ENCODE measurements at regions not wholly inside any gene's neighbourhood (a gene's known extent, or its start where the extent isn't known, plus 50 kb on each side); places are given as distances from the start of the nearest gene placed in this dataset.

- H3K27me3 ChIP-seq (ENCODE audit: control insufficient read depth, insufficient read depth, low read length), result no peaks in the 10 kb centered on the region
- no peaks in the 10 kb centered on the region for H3K79me2 ChIP-seq (ENCODE audit: control insufficient read depth, insufficient read depth, low read length)
- H2AFZ ChIP-seq (ENCODE audit: low read length), result no peak overlapping the region
- H3K27ac ChIP-seq (ENCODE audit: insufficient read depth, low read length), result no peak overlapping the region
- no peaks in the 10 kb centered on the region for H4K20me1 ChIP-seq (ENCODE audit: control insufficient read depth, extremely low read depth, insufficient read depth, low read length)
- no peak overlapping the region for H3K4me2 ChIP-seq (ENCODE audit: extremely low read depth, insufficient read depth, low read length)
- peaks cover 3% of the 10 kb centered on the region for H3K4me1 ChIP-seq (ENCODE audit: control insufficient read depth, extremely low read depth, insufficient read depth, low read length)
- H3K36me3 ChIP-seq (ENCODE audit: control insufficient read depth, insufficient read depth, low read length), result no peaks in the 10 kb centered on the region
- H3K9ac ChIP-seq (ENCODE audit: insufficient read depth, low read length), result no peak overlapping the region
- peak in 1 of 2 donors; percentile 96 for DNase-seq (ENCODE audit: low read depth in 2 of 2)
- no peak overlapping the region for H3K4me3 ChIP-seq (replicated peaks in 1 of 4; ENCODE audit: control extremely low read depth in 1 of 4, insufficient read depth in 1 of 4, low read depth in 3 of 4, low read length in 4 of 4)
- TF ChIP-seq CTCF (conservative IDR thresholded peaks at IDR 0.05 in 1 of 2, IDR thresholded peaks at IDR 0.05 in 1 of 2; ENCODE audit: low read depth in 1 of 2, low read length in 2 of 2) (no peak), EZH2 (IDR thresholded peaks at IDR 0.05; ENCODE audit: low read length, missing control alignments) (no peak)
- H3K9me3 ChIP-seq (ENCODE audit: control insufficient read depth, insufficient read depth, low read depth, low read length), result no peaks in the 10 kb centered on the region
These were observed 506.6 kb upstream of the SPHKAP start for GRCh38 chr2:228688007-228688645.

- H2AFZ ChIP-seq (ENCODE audit: low read length), result peak overlapping the region; percentile 50
- H3K27me3 ChIP-seq (ENCODE audit: control insufficient read depth, insufficient read depth, low read length), result no peaks in the 10 kb centered on the region
- TF ChIP-seq EZH2 (IDR thresholded peaks at IDR 0.05; ENCODE audit: low read length, missing control alignments) (no peak), CTCF (conservative IDR thresholded peaks at IDR 0.05 in 1 of 2, IDR thresholded peaks at IDR 0.05 in 1 of 2; ENCODE audit: low read depth in 1 of 2, low read length in 2 of 2) (no peak)
These were observed 500.5 kb upstream of the SPHKAP start for GRCh38 chr2:228681979-228682378.

DNA sequence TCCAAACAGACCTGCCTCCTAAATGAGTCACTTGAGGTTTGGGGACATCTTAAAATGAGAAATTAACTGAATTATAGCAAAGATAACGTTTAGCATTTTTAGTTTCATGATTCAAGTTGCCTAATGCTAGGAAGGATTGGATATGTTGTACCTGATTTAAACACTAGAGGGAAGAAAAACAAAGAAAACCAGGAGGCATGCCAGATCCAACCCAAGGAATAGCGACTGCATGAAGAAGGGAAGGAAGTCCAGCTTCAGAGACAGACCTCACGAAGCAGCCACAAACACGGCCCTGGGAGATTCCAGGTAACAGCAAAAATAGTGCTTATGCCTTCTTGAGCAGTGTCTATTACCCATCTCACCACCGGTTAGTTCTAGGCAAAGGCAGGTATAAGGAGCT, 499.9 kb upstream of the SPHKAP start:
- TF ChIP-seq EZH2 (IDR thresholded peaks at IDR 0.05; ENCODE audit: low read length, missing control alignments) (no peak), CTCF (conservative IDR thresholded peaks at IDR 0.05 in 1 of 2, IDR thresholded peaks at IDR 0.05 in 1 of 2; ENCODE audit: low read depth in 1 of 2, low read length in 2 of 2) (peak; percentile 51 to 56)
- Histone ChIP-seq H3K9me3 (ENCODE audit: control insufficient read depth, insufficient read depth, low read depth, low read length) (no peaks in the 10 kb centered on the region), H3K4me1 (ENCODE audit: control insufficient read depth, extremely low read depth, insufficient read depth, low read length) (peaks cover 2% of the 10 kb centered on the region), H3K4me3 (replicated peaks in 1 of 4; ENCODE audit: control extremely low read depth in 1 of 4, insufficient read depth in 1 of 4, low read depth in 3 of 4, low read length in 4 of 4) (no peak overlapping the region), H3K9ac (ENCODE audit: insufficient read depth, low read length) (no peak overlapping the region), H3K27me3 (ENCODE audit: control insufficient read depth, insufficient read depth, low read length) (no peaks in the 10 kb centered on the region), H3K36me3 (ENCODE audit: control insufficient read depth, insufficient read depth, low read length) (no peaks in the 10 kb centered on the region), H2AFZ (ENCODE audit: low read length) (peak overlapping the region; percentile 50), H3K27ac (ENCODE audit: insufficient read depth, low read length) (no peak overlapping the region), H3K79me2 (ENCODE audit: control insufficient read depth, insufficient read depth, low read length) (no peaks in the 10 kb centered on the region), H4K20me1 (ENCODE audit: control insufficient read depth, extremely low read depth, insufficient read depth, low read length) (no peaks in the 10 kb centered on the region), H3K4me2 (ENCODE audit: extremely low read depth, insufficient read depth, low read length) (peak overlapping the region; percentile 54)
- peak; percentile 49 to 79 for DNase-seq (ENCODE audit: low read depth in 2 of 2)

More at GRCh38 chr2:228681979-228682378, 500.5 kb upstream of the SPHKAP start:
- no peak overlapping the region for H3K9ac ChIP-seq (ENCODE audit: insufficient read depth, low read length)
- no peak for DNase-seq (ENCODE audit: low read depth in 2 of 2)
- H3K9me3 ChIP-seq (ENCODE audit: control insufficient read depth, insufficient read depth, low read depth, low read length), result no peaks in the 10 kb centered on the region
- no peaks in the 10 kb centered on the region for H3K79me2 ChIP-seq (ENCODE audit: control insufficient read depth, insufficient read depth, low read length)
- no peak overlapping the region for H3K4me2 ChIP-seq (ENCODE audit: extremely low read depth, insufficient read depth, low read length)
- H3K4me1 ChIP-seq (ENCODE audit: control insufficient read depth, extremely low read depth, insufficient read depth, low read length), result peaks cover 2% of the 10 kb centered on the region
- H3K4me3 ChIP-seq (replicated peaks in 1 of 4; ENCODE audit: control extremely low read depth in 1 of 4, insufficient read depth in 1 of 4, low read depth in 3 of 4, low read length in 4 of 4), result no peak overlapping the region
- no peaks in the 10 kb centered on the region for H4K20me1 ChIP-seq (ENCODE audit: control insufficient read depth, extremely low read depth, insufficient read depth, low read length)
- no peak overlapping the region for H3K27ac ChIP-seq (ENCODE audit: insufficient read depth, low read length)
- H3K36me3 ChIP-seq (ENCODE audit: control insufficient read depth, insufficient read depth, low read length), result no peaks in the 10 kb centered on the region
